Gastrocnemius medialis (tissue), 4 donors: ENCODE measurements at regions not wholly inside any gene's neighbourhood (a gene's known extent, or its start where the extent isn't known, plus 50 kb on each side); places are given as distances from the start of the nearest gene placed in this dataset.

ENCODE experiments used
- ATAC-seq, 2 donors: fragments of 150-250 bp; one replicate each; pipeline ENCODE4 v1.9.1; 2016
- DNase-seq, 2 donors: peaks; one replicate each; pipeline ENCODE4 v3.0.0-alpha.2; 2019
- H3K27ac ChIP-seq, 4 donors: fragments of 200-600 bp; sonication (generic); 1 replicate in 1 of 4; 2 replicates in 3 of 4; pipeline ENCODE4 v1.5.1; 2016 to 2018; ENCODE audit warnings: mild to moderate bottlenecking in 2 of 4, moderate library complexity in 1 of 4
- H3K27me3 ChIP-seq, 3 donors: fragments of 200-600 bp; sonication (generic) in 2 of 3; 1 replicate in 1 of 3; 2 replicates in 2 of 3; pipeline versions ENCODE4 v1.5.1 to v1.6.0; 2016 to 2019; ENCODE audit warnings: mild to moderate bottlenecking in 1 of 3, moderate library complexity in 1 of 3
- H3K36me3 ChIP-seq, 2 donors: fragments of 200-600 bp; sonication (generic) in 1 of 2; one replicate each; pipeline ENCODE4 v1.5.1; 2017 to 2018
- H3K4me1 ChIP-seq, 2 donors: fragments of 200-600 bp; sonication (generic) in 1 of 2; one replicate each; pipeline ENCODE4 v1.5.1; 2016 to 2017; ENCODE audit warnings: mild to moderate bottlenecking in 2 of 2
- H3K4me3 ChIP-seq, 4 donors: fragments of 200-600 bp; sonication (generic) in 3 of 4; 1 replicate in 1 of 4; 2 replicates in 3 of 4; pipeline ENCODE4 v1.5.1; 2016 to 2019; ENCODE audit warnings: mild to moderate bottlenecking in 2 of 4
- H3K9me3 ChIP-seq, 3 donors: fragments of 200-600 bp; sonication (generic) in 2 of 3; 1 replicate in 1 of 3; 2 replicates in 2 of 3; pipeline ENCODE4 v1.5.1; 2016 to 2019
- POLR2A ChIP-seq, 2 donors: fragments of 450-650 bp; IDR thresholded peaks; one replicate each; pipeline ENCODE4 v1.6.1; 2017; ENCODE audit warnings: antibody characterized with exemption in 2 of 2, mild to moderate bottlenecking in 2 of 2, moderate library complexity in 2 of 2
- in situ Hi-C, 4 donors: fragments of 200-750 bp; cut with MboI; loops; one replicate each; pipeline versions ENCODE4 v1.15.0 to v1.8.0; 2017; ENCODE audit warnings: low sequenced_read_pairs in 4 of 4
- intact Hi-C: fragments of 100-400 bp; cut with DNase I; formaldehyde crosslinking; loops from one replicate; pipeline ENCODE4 v1.15.1; 2023; ENCODE audit warnings: low total_unique reads
- TF ChIP-seq, protein P1 (sequence below), 5 experiments: fragments of 450-650 bp in 3 of 5; fragments of 200-600 bp in 2 of 5; sonication (generic) in 2 of 5; IDR thresholded peaks in 4 of 5; conservative IDR thresholded peaks in 1 of 5; 1 replicate in 4 of 5; 2 replicates in 1 of 5; pipeline ENCODE4 v1.5.1; 2016 to 2019; ENCODE audit warnings: antibody characterized with exemption in 5 of 5, mild to moderate bottlenecking in 3 of 5, moderate library complexity in 3 of 5

DNA sequence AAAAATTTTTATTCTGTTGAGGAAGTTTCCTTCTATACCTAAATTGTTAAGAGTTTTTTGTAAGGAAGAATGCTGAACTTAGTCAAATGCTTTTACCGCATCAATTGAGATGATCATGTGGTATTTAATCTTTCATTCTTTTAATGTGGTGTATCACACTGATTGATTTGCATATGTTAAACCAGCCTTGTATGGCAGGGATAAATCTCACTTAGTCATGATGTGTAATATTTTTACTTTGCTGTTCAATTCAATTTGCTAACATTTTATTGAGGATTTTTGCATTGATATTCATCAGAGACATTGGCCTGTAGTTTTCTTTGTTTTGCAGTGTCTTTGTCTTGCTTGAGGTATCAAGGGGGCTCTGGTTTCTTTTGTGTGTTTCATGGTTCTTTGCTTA, 125.3 kb upstream of the MEF2C start:
- Histone ChIP-seq H3K27me3 (no peaks in the 10 kb centered on the region), H3K36me3 (no peaks in the 10 kb centered on the region), H3K9me3 (no peaks in the 10 kb centered on the region), H3K4me3 (no peak overlapping the region), H3K27ac (no peak overlapping the region), H3K4me1 (no peaks in the 10 kb centered on the region)
- intact Hi-C loops (no loop called here), in situ Hi-C loops (no loop called here)
- no peak for DNase-seq
- no peak for ATAC-seq
- TF ChIP-seq, protein P1, sequence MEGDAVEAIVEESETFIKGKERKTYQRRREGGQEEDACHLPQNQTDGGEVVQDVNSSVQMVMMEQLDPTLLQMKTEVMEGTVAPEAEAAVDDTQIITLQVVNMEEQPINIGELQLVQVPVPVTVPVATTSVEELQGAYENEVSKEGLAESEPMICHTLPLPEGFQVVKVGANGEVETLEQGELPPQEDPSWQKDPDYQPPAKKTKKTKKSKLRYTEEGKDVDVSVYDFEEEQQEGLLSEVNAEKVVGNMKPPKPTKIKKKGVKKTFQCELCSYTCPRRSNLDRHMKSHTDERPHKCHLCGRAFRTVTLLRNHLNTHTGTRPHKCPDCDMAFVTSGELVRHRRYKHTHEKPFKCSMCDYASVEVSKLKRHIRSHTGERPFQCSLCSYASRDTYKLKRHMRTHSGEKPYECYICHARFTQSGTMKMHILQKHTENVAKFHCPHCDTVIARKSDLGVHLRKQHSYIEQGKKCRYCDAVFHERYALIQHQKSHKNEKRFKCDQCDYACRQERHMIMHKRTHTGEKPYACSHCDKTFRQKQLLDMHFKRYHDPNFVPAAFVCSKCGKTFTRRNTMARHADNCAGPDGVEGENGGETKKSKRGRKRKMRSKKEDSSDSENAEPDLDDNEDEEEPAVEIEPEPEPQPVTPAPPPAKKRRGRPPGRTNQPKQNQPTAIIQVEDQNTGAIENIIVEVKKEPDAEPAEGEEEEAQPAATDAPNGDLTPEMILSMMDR (IDR thresholded peaks at IDR 0.05 in 4 of 5, conservative IDR thresholded peaks at IDR 0.05 in 1 of 5): no peak
- no peak for TF ChIP-seq POLR2A (IDR thresholded peaks at IDR 0.05)

DNA sequence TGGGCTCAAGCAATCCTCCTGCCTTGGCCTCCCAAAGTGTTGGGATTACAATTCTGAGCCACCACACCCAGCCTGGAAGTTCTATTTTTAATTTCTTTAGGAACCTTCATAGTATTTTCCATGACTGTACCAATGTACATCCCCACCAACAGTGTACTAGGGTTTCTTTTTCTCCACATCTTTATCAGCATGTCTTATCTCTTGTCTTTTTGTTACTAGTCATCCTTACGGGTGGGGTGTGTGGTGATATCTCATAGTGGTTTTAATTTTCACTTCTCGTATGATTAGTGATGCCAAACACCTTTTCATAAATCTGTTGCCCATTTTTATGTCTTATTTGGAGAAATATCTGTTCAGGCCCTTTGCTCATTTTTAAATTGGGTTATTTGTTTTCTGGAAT, 123.0 kb upstream of the MEF2C start:
- H3K36me3 ChIP-seq: peaks cover 0 to 3% of the 10 kb centered on the region in 2 donors
- intact Hi-C loops (no loop called here), in situ Hi-C loops (no loop called here)
- H3K4me1 ChIP-seq: no peaks in the 10 kb centered on the region
- DNase-seq: no peak
- ATAC-seq: no peak
- H3K27me3 ChIP-seq: no peaks in the 10 kb centered on the region
- TF ChIP-seq, protein P1 (IDR thresholded peaks at IDR 0.05 in 4 of 5, conservative IDR thresholded peaks at IDR 0.05 in 1 of 5): no peak
- TF ChIP-seq POLR2A (IDR thresholded peaks at IDR 0.05): no peak
- no peak overlapping the region for H3K4me3 ChIP-seq
- H3K27ac ChIP-seq: no peak overlapping the region
- H3K9me3 ChIP-seq: no peaks in the 10 kb centered on the region

DNA sequence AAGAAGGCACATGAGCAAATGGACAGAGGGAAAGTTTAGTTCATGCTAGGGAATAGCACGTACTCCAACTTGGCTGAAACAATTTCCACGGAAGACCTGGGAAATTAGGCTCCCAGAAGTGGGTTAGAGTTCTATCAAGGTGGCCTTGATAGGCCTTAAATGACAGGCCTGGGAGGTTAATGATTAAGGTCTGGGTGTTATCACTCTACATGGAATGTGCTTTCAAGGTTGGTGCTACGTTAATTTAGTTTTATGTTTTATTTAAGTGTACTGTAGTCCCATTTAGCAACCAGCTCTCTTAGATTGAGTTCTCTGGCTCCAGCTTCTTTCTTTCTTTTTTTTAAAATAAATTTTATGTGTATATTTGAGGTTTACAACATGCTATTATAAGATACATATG, 121.4 kb upstream of the MEF2C start:
- no peaks in the 10 kb centered on the region for H3K27me3 ChIP-seq
- no peak overlapping the region for H3K27ac ChIP-seq
- H3K36me3 ChIP-seq: peaks cover 0 to 3% of the 10 kb centered on the region in 2 donors
- no peaks in the 10 kb centered on the region for H3K4me1 ChIP-seq
- ATAC-seq: no peak
- in situ Hi-C loops: no loop called here
- no peak for DNase-seq
- TF ChIP-seq POLR2A (IDR thresholded peaks at IDR 0.05): no peak
- TF ChIP-seq, protein P1 (IDR thresholded peaks at IDR 0.05 in 4 of 5, conservative IDR thresholded peaks at IDR 0.05 in 1 of 5): no peak
- intact Hi-C loops: no loop called here
- no peak overlapping the region for H3K4me3 ChIP-seq
- no peaks in the 10 kb centered on the region for H3K9me3 ChIP-seq

DNA sequence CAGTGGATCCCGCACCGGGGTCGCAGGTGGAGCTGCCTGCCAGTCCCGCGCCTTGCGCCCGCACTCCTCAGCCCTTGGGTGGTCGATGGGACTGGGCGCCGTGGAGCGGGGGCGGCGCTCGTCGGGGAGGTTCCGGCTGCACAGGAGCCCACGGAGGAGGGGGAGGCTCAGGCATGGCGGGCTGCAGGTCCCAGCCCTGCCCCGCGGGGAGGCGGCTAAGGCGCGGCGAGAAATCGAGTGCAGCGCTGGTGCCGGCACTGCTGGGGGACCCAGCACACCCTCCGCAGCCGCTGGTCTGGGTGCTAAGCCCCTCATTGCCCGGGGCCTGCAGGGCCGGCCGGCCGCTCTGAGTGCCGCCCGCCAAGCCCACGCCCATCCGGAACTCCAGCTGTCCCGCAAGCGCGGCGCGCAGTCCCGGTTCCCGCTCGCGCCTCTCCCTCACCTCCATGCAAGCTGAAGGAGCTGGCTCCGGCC, 120.6 kb upstream of the MEF2C start:
- no peak overlapping the region for H3K27ac ChIP-seq
- in situ Hi-C loops: no loop called here
- peaks cover 0 to 3% of the 10 kb centered on the region in 2 donors for H3K36me3 ChIP-seq
- no peaks in the 10 kb centered on the region for H3K27me3 ChIP-seq
- no peaks in the 10 kb centered on the region for H3K9me3 ChIP-seq
- intact Hi-C loops: no loop called here
- no peak overlapping the region for H3K4me3 ChIP-seq
- DNase-seq (no peak), ATAC-seq (no peak)
- no peaks in the 10 kb centered on the region for H3K4me1 ChIP-seq
- TF ChIP-seq, protein P1 (IDR thresholded peaks at IDR 0.05 in 4 of 5, conservative IDR thresholded peaks at IDR 0.05 in 1 of 5): no peak
- no peak for TF ChIP-seq POLR2A (IDR thresholded peaks at IDR 0.05)

DNA sequence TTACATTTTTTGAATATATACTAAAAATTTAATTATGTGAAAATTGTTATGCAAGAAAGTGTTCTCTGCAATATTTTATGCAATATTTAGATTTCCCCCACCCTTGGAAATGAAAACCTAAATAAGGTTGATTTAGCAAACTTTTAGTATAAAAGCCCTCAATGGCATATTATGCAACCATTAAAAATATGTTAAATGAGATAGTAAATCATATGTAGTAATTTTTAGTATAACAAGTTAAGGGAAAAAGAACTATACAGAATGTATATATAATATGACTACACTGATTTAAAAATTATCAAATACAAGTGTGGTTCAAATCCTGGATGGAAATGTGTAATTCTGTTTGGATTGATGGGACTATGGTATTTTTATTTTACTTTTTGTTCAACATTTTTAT, 116.9 kb upstream of the MEF2C start:
- in situ Hi-C loops (no loop called here), intact Hi-C loops (no loop called here)
- no peak for TF ChIP-seq POLR2A (IDR thresholded peaks at IDR 0.05)
- TF ChIP-seq, protein P1 (IDR thresholded peaks at IDR 0.05 in 4 of 5, conservative IDR thresholded peaks at IDR 0.05 in 1 of 5): no peak
- no peak overlapping the region for H3K4me3 ChIP-seq
- H3K27ac ChIP-seq: no peak overlapping the region
- H3K9me3 ChIP-seq: no peaks in the 10 kb centered on the region
- no peaks in the 10 kb centered on the region for H3K27me3 ChIP-seq
- H3K4me1 ChIP-seq: peaks cover 6 to 11% of the 10 kb centered on the region in 2 donors
- DNase-seq (no peak), ATAC-seq (no peak)
- H3K36me3 ChIP-seq: peaks cover 0 to 3% of the 10 kb centered on the region in 2 donors
